Esophagus muscularis mucosa (tissue), 4 donors: ENCODE measurements at regions not wholly inside any gene's neighbourhood (a gene's known extent, or its start where the extent isn't known, plus 50 kb on each side); places are given as distances from the start of the nearest gene placed in this dataset.

ENCODE experiments used
- EP300 ChIP-seq: sonication (generic); formaldehyde crosslinking; IDR thresholded peaks from one replicate; pipeline ENCODE4 v1.6.1; 2017; ENCODE audit warnings: antibody characterized with exemption
- POLR2A ChIP-seq: fragments of 450-650 bp; IDR thresholded peaks from one replicate; pipeline ENCODE4 v1.6.1; 2017; ENCODE audit warnings: antibody characterized with exemption, moderate library complexity, mild to moderate bottlenecking, low read depth
- POLR2AphosphoS5 ChIP-seq, 2 donors: sonication (generic); formaldehyde crosslinking; IDR thresholded peaks; one replicate each; pipeline ENCODE4 v1.6.1; 2017; ENCODE audit warnings: antibody characterized with exemption in 2 of 2
- TF ChIP-seq, protein P1 (sequence below), 3 experiments: fragments of 200-600 bp in 2 of 3; fragments of 450-650 bp in 1 of 3; sonication (generic) in 2 of 3; IDR thresholded peaks; one replicate each; pipeline ENCODE4 v1.5.1; 2017 to 2019; ENCODE audit warnings: antibody characterized with exemption in 3 of 3, mild to moderate bottlenecking in 2 of 3, moderate library complexity in 1 of 3

DNA sequence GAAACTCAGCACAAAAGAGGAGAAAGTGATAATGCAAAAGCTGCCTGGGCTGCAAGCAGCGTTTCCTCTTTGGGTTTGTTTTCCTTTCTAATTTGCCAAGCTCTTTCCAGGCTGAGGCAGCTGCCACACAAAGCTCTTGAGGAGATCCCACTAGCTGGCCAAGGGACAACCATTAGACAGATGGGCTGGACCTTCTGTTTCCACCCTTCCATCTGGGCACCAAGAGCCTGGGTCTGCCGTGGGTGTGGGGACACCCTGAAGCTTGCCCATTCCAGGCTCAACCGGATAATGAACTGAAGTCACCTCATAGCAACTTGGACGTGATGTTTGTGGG, 194.6 kb upstream of the C1QTNF7 start:
- no peak for TF ChIP-seq POLR2AphosphoS5 (IDR thresholded peaks at IDR 0.05)
- TF ChIP-seq, protein P1, sequence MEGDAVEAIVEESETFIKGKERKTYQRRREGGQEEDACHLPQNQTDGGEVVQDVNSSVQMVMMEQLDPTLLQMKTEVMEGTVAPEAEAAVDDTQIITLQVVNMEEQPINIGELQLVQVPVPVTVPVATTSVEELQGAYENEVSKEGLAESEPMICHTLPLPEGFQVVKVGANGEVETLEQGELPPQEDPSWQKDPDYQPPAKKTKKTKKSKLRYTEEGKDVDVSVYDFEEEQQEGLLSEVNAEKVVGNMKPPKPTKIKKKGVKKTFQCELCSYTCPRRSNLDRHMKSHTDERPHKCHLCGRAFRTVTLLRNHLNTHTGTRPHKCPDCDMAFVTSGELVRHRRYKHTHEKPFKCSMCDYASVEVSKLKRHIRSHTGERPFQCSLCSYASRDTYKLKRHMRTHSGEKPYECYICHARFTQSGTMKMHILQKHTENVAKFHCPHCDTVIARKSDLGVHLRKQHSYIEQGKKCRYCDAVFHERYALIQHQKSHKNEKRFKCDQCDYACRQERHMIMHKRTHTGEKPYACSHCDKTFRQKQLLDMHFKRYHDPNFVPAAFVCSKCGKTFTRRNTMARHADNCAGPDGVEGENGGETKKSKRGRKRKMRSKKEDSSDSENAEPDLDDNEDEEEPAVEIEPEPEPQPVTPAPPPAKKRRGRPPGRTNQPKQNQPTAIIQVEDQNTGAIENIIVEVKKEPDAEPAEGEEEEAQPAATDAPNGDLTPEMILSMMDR (IDR thresholded peaks at IDR 0.05), result no peak
- TF ChIP-seq EP300, result no peak
- no peak for TF ChIP-seq POLR2A
